Activated CD8-positive, alpha-beta T cell treated with anti-CD3 and anti-CD28 coated beads for 36 hours (primary cell): ENCODE measurements at regions not wholly inside any gene's neighbourhood (a gene's known extent, or its start where the extent isn't known, plus 50 kb on each side); places are given as distances from the start of the nearest gene placed in this dataset.

ENCODE experiments used
- ATAC-seq: fragments of 200-7000 bp; cut with Tn5 transposase; one replicate; pipeline ENCODE4 v1.10.0; 2021; ENCODE audit warnings: mild to moderate bottlenecking, moderate library complexity
- CTCF ChIA-PET: fragments of 350-600 bp; sonication (Branson Sonifier 250); formaldehyde crosslinking; loops from one replicate; lab custom pipeline; 2021; ENCODE audit warnings: antibody characterized with exemption; lab: Charles Lee
- POLR2A ChIA-PET: fragments of 350-600 bp; sonication (Branson Sonifier 250); formaldehyde crosslinking; loops from one replicate; lab custom pipeline; 2021; ENCODE audit warnings: antibody characterized with exemption; lab: Charles Lee
- DNase-seq: peaks from one replicate; pipeline ENCODE4 v3.0.0-alpha.2; 2020
- H3K27ac Mint-ChIP-seq: one replicate; pipeline ENCODE4 v1.8.0; 2021; ENCODE audit warnings: mild to moderate bottlenecking, mixed read lengths
- H3K27me3 Mint-ChIP-seq: one replicate; pipeline ENCODE4 v1.8.0; 2021; ENCODE audit warnings: mixed read lengths
- H3K36me3 Mint-ChIP-seq: one replicate; pipeline ENCODE4 v1.8.0; 2021; ENCODE audit warnings: low read depth, mixed read lengths
- H3K4me1 Mint-ChIP-seq: one replicate; pipeline ENCODE4 v1.8.0; 2021; ENCODE audit warnings: low read depth, mixed read lengths
- H3K4me3 Mint-ChIP-seq: one replicate; pipeline ENCODE4 v1.8.0; 2021; ENCODE audit warnings: mild to moderate bottlenecking, moderate library complexity, mixed read lengths
- H3K9me3 Mint-ChIP-seq: one replicate; pipeline ENCODE4 v1.8.0; 2021; ENCODE audit warnings: mixed read lengths
- CTCF ChIP-seq: fragments of 200-600 bp; IDR thresholded peaks from one replicate; pipeline ENCODE4 v1.8.0; 2022; ENCODE audit warnings: antibody characterized with exemption, mild to moderate bottlenecking
- intact Hi-C: fragments of 100-400 bp; cut with micrococcal nuclease; formaldehyde crosslinking; loops from one replicate; pipeline ENCODE4 v1.10.0; 2022

GRCh38 chr2:147451902-147452515 is 392.8 kb upstream of the ACVR2A start:
- no peak for DNase-seq
- no peak for TF ChIP-seq CTCF
- Mint-ChIP-seq H3K27me3 (no peaks in the 10 kb centered on the region), H3K4me1 (no peaks in the 10 kb centered on the region), H3K4me3 (no peak overlapping the region), H3K27ac (no peak overlapping the region), H3K36me3 (no peaks in the 10 kb centered on the region), H3K9me3 (no peaks in the 10 kb centered on the region)
- intact Hi-C loops: no loop called here
- ATAC-seq: no peak
- CTCF ChIA-PET: no interaction called here
- POLR2A ChIA-PET: no interaction called here

GRCh38 chr2:147450661-147451510 is 393.9 kb upstream of the ACVR2A start:
- no peak for TF ChIP-seq CTCF
- POLR2A ChIA-PET: no interaction called here
- H3K27ac Mint-ChIP-seq: no peak overlapping the region
- no peaks in the 10 kb centered on the region for H3K36me3 Mint-ChIP-seq
- H3K4me1 Mint-ChIP-seq: no peaks in the 10 kb centered on the region
- intact Hi-C loops: no loop called here
- no peaks in the 10 kb centered on the region for H3K9me3 Mint-ChIP-seq
- H3K4me3 Mint-ChIP-seq: no peak overlapping the region
- H3K27me3 Mint-ChIP-seq: no peaks in the 10 kb centered on the region
- CTCF ChIA-PET: no interaction called here
- no peak for ATAC-seq
- DNase-seq: no peak

GRCh38 chr2:147449323-147449991 is 395.4 kb upstream of the ACVR2A start:
- H3K4me3 Mint-ChIP-seq: no peak overlapping the region
- no peaks in the 10 kb centered on the region for H3K27me3 Mint-ChIP-seq
- ATAC-seq (peak; percentile 4), DNase-seq (no peak)
- ChIA-PET CTCF (no interaction called here), POLR2A (interaction anchor here (1.1 kb wide), 1 partner anchor 13 kb away, joined by 4 read pairs; no protein-coding TSS in a partner anchor)
- no peak overlapping the region for H3K27ac Mint-ChIP-seq
- H3K9me3 Mint-ChIP-seq: no peaks in the 10 kb centered on the region
- TF ChIP-seq CTCF: no peak
- no peaks in the 10 kb centered on the region for H3K4me1 Mint-ChIP-seq
- H3K36me3 Mint-ChIP-seq: no peaks in the 10 kb centered on the region
- intact Hi-C loops: no loop called here

- H3K4me3 Mint-ChIP-seq: no peak overlapping the region
- no peaks in the 10 kb centered on the region for H3K9me3 Mint-ChIP-seq
- intact Hi-C loops: no loop called here
- no peaks in the 10 kb centered on the region for H3K4me1 Mint-ChIP-seq
- POLR2A ChIA-PET: no interaction called here
- no peaks in the 10 kb centered on the region for H3K36me3 Mint-ChIP-seq
- no peaks in the 10 kb centered on the region for H3K27me3 Mint-ChIP-seq
- DNase-seq (no peak), ATAC-seq (no peak)
- TF ChIP-seq CTCF: no peak
- no peak overlapping the region for H3K27ac Mint-ChIP-seq
- CTCF ChIA-PET: no interaction called here
These were observed 402.0 kb upstream of the ACVR2A start for GRCh38 chr2:147442816-147443215.

- no peak overlapping the region for H3K4me3 Mint-ChIP-seq
- no peaks in the 10 kb centered on the region for H3K36me3 Mint-ChIP-seq
- no peaks in the 10 kb centered on the region for H3K27me3 Mint-ChIP-seq
- DNase-seq (no peak), ATAC-seq (no peak)
- no peak for TF ChIP-seq CTCF
- no peak overlapping the region for H3K27ac Mint-ChIP-seq
- no peaks in the 10 kb centered on the region for H3K4me1 Mint-ChIP-seq
- intact Hi-C loops: no loop called here
- CTCF ChIA-PET: no interaction called here
- H3K9me3 Mint-ChIP-seq: no peaks in the 10 kb centered on the region
- POLR2A ChIA-PET: no interaction called here
These were observed 403.6 kb upstream of the ACVR2A start for GRCh38 chr2:147441182-147441581.
